ENCODE measurements at regions not wholly inside any gene's neighbourhood (a gene's known extent, or its start where the extent isn't known, plus 50 kb on each side); places are given as distances from the start of the nearest gene placed in this dataset.

- H3K4me3 ChIP-seq (ENCODE audit: low read length) = no peak overlapping the region
- no peak overlapping the region for H3K27ac ChIP-seq (ENCODE audit: low read length)
- no peak overlapping the region for H3K4me2 ChIP-seq (ENCODE audit: low read depth, low read length)
- no peaks in the 10 kb centered on the region for H3F3A ChIP-seq (ENCODE audit: insufficient read depth, low read length)
- no peaks in the 10 kb centered on the region for H3K36me3 ChIP-seq (replicated peaks; ENCODE audit: insufficient read depth, low read length)
- no peaks in the 10 kb centered on the region for H3K9me2 ChIP-seq (replicated peaks; ENCODE audit: insufficient read depth, low read length)
- H3K9ac ChIP-seq (ENCODE audit: low read length) = no peak overlapping the region
- H4K20me1 ChIP-seq (ENCODE audit: insufficient read depth, low read length) = no peaks in the 10 kb centered on the region
- H3K27me3 ChIP-seq (replicated peaks; ENCODE audit: insufficient read depth, low read length) = no peaks in the 10 kb centered on the region
- no peaks in the 10 kb centered on the region for H3K79me2 ChIP-seq (ENCODE audit: low read length)
- H2AFZ ChIP-seq (ENCODE audit: low read length) = no peak overlapping the region
- no peak for DNase-seq
- no peaks in the 10 kb centered on the region for H3K4me1 ChIP-seq (ENCODE audit: low read length)
- no peak for TF ChIP-seq EZH2phosphoT487 (IDR thresholded peaks at IDR 0.05; ENCODE audit: low read length)
- TF ChIP-seq CTCF (IDR thresholded peaks at IDR 0.05; ENCODE audit: low read length) = no peak
- TF ChIP-seq EZH2 (optimal IDR thresholded peaks at IDR 0.05; ENCODE audit: low read depth, low read length) = no peak
- no peaks in the 10 kb centered on the region for H3K9me3 ChIP-seq (replicated peaks; ENCODE audit: insufficient read depth, low read length)
These were observed 91.9 kb upstream of the PLXNA2 start for GRCh38 chr1:208336137-208336518.

GRCh38 chr1:208339911-208340310 lies 95.7 kb upstream of the PLXNA2 start:
- Histone ChIP-seq H3K27me3 (replicated peaks; ENCODE audit: insufficient read depth, low read length) (no peaks in the 10 kb centered on the region), H3K4me1 (ENCODE audit: low read length) (no peaks in the 10 kb centered on the region), H3K36me3 (replicated peaks; ENCODE audit: insufficient read depth, low read length) (no peaks in the 10 kb centered on the region), H3K4me2 (ENCODE audit: low read depth, low read length) (no peak overlapping the region), H4K20me1 (ENCODE audit: insufficient read depth, low read length) (no peaks in the 10 kb centered on the region), H3K9me2 (replicated peaks; ENCODE audit: insufficient read depth, low read length) (no peaks in the 10 kb centered on the region), H3K9ac (ENCODE audit: low read length) (no peak overlapping the region), H3K79me2 (ENCODE audit: low read length) (no peaks in the 10 kb centered on the region), H3K27ac (ENCODE audit: low read length) (no peak overlapping the region), H3K4me3 (ENCODE audit: low read length) (no peak overlapping the region), H3K9me3 (replicated peaks; ENCODE audit: insufficient read depth, low read length) (no peaks in the 10 kb centered on the region), H3F3A (ENCODE audit: insufficient read depth, low read length) (no peaks in the 10 kb centered on the region), H2AFZ (ENCODE audit: low read length) (no peak overlapping the region)
- TF ChIP-seq CTCF (IDR thresholded peaks at IDR 0.05; ENCODE audit: low read length) (no peak), EZH2phosphoT487 (IDR thresholded peaks at IDR 0.05; ENCODE audit: low read length) (no peak), EZH2 (optimal IDR thresholded peaks at IDR 0.05; ENCODE audit: low read depth, low read length) (no peak)
- DNase-seq = no peak

GRCh38 chr1:208343226-208343625 lies 99.0 kb upstream of the PLXNA2 start:
- no peak for TF ChIP-seq EZH2 (optimal IDR thresholded peaks at IDR 0.05; ENCODE audit: low read depth, low read length)
- TF ChIP-seq EZH2phosphoT487 (IDR thresholded peaks at IDR 0.05; ENCODE audit: low read length) = no peak
- no peak for TF ChIP-seq CTCF (IDR thresholded peaks at IDR 0.05; ENCODE audit: low read length)
- Histone ChIP-seq H3K4me2 (ENCODE audit: low read depth, low read length) (no peak overlapping the region), H3K4me1 (ENCODE audit: low read length) (no peaks in the 10 kb centered on the region), H2AFZ (ENCODE audit: low read length) (no peak overlapping the region), H3K36me3 (replicated peaks; ENCODE audit: insufficient read depth, low read length) (no peaks in the 10 kb centered on the region), H4K20me1 (ENCODE audit: insufficient read depth, low read length) (no peaks in the 10 kb centered on the region), H3K4me3 (ENCODE audit: low read length) (no peak overlapping the region), H3K9ac (ENCODE audit: low read length) (no peak overlapping the region), H3K79me2 (ENCODE audit: low read length) (no peaks in the 10 kb centered on the region), H3K9me2 (replicated peaks; ENCODE audit: insufficient read depth, low read length) (no peaks in the 10 kb centered on the region), H3K27me3 (replicated peaks; ENCODE audit: insufficient read depth, low read length) (no peaks in the 10 kb centered on the region), H3F3A (ENCODE audit: insufficient read depth, low read length) (no peaks in the 10 kb centered on the region), H3K27ac (ENCODE audit: low read length) (no peak overlapping the region), H3K9me3 (replicated peaks; ENCODE audit: insufficient read depth, low read length) (no peaks in the 10 kb centered on the region)
- no peak for DNase-seq

Data from MM.1S (cell line).